Neuronal stem cell (in vitro differentiated cells): ENCODE measurements at regions not wholly inside any gene's neighbourhood (a gene's known extent, or its start where the extent isn't known, plus 50 kb on each side); places are given as distances from the start of the nearest gene placed in this dataset.

ENCODE experiments used
- DNase-seq: peaks from one replicate; pipeline ENCODE4 v3.0.0-alpha.2; 2013; ENCODE audit warnings: low spot score
- H2AFZ ChIP-seq: one replicate; pipeline ENCODE4 v1.6.1; 2013; ENCODE audit warnings: mild to moderate bottlenecking, low read length, inconsistent platforms
- H2AK5ac ChIP-seq: 2 replicates; pipeline ENCODE4 v1.6.1; 2013; ENCODE audit warnings: low read depth, mild to moderate bottlenecking, inconsistent platforms, low read length, moderate library complexity, mixed read lengths
- H2BK120ac ChIP-seq: 2 replicates; pipeline ENCODE4 v1.6.1; 2013; ENCODE audit warnings: low read depth, mild to moderate bottlenecking, inconsistent platforms, low read length, moderate library complexity, mixed read lengths
- H2BK12ac ChIP-seq: one replicate; pipeline ENCODE4 v1.6.1; 2013; ENCODE audit warnings: low read length, inconsistent platforms
- H2BK15ac ChIP-seq: 2 replicates; pipeline ENCODE4 v1.6.1; 2013; ENCODE audit warnings: mild to moderate bottlenecking, low read length, inconsistent platforms, mixed read lengths
- H2BK5ac ChIP-seq: one replicate; pipeline ENCODE4 v1.6.1; 2013; ENCODE audit warnings: inconsistent platforms, mild to moderate bottlenecking, low read length, moderate library complexity
- H3K14ac ChIP-seq: one replicate; pipeline ENCODE4 v1.6.1; 2013; ENCODE audit warnings: low read length, inconsistent platforms
- H3K18ac ChIP-seq: 2 replicates; pipeline ENCODE4 v1.6.1; 2013; ENCODE audit warnings: low read length, inconsistent platforms
- H3K23ac ChIP-seq: 2 replicates; pipeline ENCODE4 v1.6.1; 2013; ENCODE audit warnings: low read depth, mild to moderate bottlenecking, mixed read lengths, low read length, inconsistent platforms; ENCODE audit not compliant: poor library complexity
- H3K27ac ChIP-seq: replicated peaks from 3 replicates; pipeline ENCODE4 v1.5.1; 2013; ENCODE audit warnings: low read length, inconsistent platforms
- H3K27me3 ChIP-seq, 3 experiments: 2 replicates each; pipeline ENCODE4 v1.6.1; 2013; ENCODE audit warnings: low read length in 3 of 3, mild to moderate bottlenecking in 2 of 3, inconsistent platforms in 1 of 3, low read depth in 1 of 3, mixed read lengths in 1 of 3, moderate library complexity in 1 of 3; ENCODE audit not compliant: control insufficient read depth in 3 of 3, insufficient read depth in 3 of 3
- H3K36me3 ChIP-seq, 2 donors: replicated peaks in 1 of 2; 2 replicates each; pipeline ENCODE4 v1.6.1; 2013; ENCODE audit warnings: low read length in 2 of 2; ENCODE audit not compliant: control insufficient read depth in 2 of 2, insufficient read depth in 2 of 2
- H3K4ac ChIP-seq: 2 replicates; pipeline ENCODE4 v1.6.1; 2013; ENCODE audit warnings: inconsistent platforms, mild to moderate bottlenecking, low read length, moderate library complexity
- H3K4me1 ChIP-seq, 2 donors: 1 replicate in 1 of 2; 2 replicates in 1 of 2; pipeline ENCODE4 v1.6.1; 2013; ENCODE audit warnings: low read length in 2 of 2, low read depth in 1 of 2; ENCODE audit not compliant: control insufficient read depth in 2 of 2, insufficient read depth in 1 of 2
- H3K4me2 ChIP-seq: one replicate; pipeline ENCODE4 v1.6.1; 2013; ENCODE audit warnings: mild to moderate bottlenecking, low read length, inconsistent platforms; ENCODE audit not compliant: insufficient read depth, poor library complexity, severe bottlenecking
- H3K4me3 ChIP-seq, 2 donors: 2 replicates each; pipeline ENCODE4 v1.5.1; 2013; ENCODE audit warnings: low read length in 2 of 2, mild to moderate bottlenecking in 2 of 2, inconsistent platforms in 1 of 2, moderate library complexity in 1 of 2
- H3K79me1 ChIP-seq: one replicate; pipeline ENCODE4 v1.6.1; 2013; ENCODE audit warnings: low read depth, mild to moderate bottlenecking, inconsistent platforms, low read length, moderate library complexity
- H3K9ac ChIP-seq: one replicate; pipeline ENCODE4 v1.6.1; 2013; ENCODE audit warnings: mild to moderate bottlenecking, low read depth, low read length, inconsistent platforms; ENCODE audit not compliant: poor library complexity
- H3K9me3 ChIP-seq, 2 donors: replicated peaks in 1 of 2; 2 replicates each; pipeline versions ENCODE3 to v1.6.1; 2013; ENCODE audit warnings: low read length in 2 of 2, mild to moderate bottlenecking in 2 of 2, inconsistent platforms in 1 of 2, low read depth in 1 of 2, mixed read lengths in 1 of 2, moderate library complexity in 1 of 2; ENCODE audit not compliant: control insufficient read depth in 2 of 2, insufficient read depth in 1 of 2
- H4K8ac ChIP-seq: one replicate; pipeline ENCODE4 v1.6.1; 2013; ENCODE audit warnings: low read depth, mild to moderate bottlenecking, inconsistent platforms, low read length, moderate library complexity
- H4K91ac ChIP-seq: one replicate; pipeline ENCODE4 v1.6.1; 2013; ENCODE audit warnings: low read length, low read depth, mild to moderate bottlenecking, inconsistent platforms; ENCODE audit not compliant: poor library complexity
- WGBS, 2 donors: extraction: QIAGEN DNeasy Blood & Tissue Kit; methylation state at CpG; one replicate each; pipeline ENCODE4 v1.1.7; 2013; ENCODE audit warnings: missing lambda C conversion rate in 2 of 2, mixed read lengths in 1 of 2; ENCODE audit not compliant: insufficient read length in 2 of 2, insufficient replicate concordance in 1 of 2; ENCODE audit errors: extremely low coverage in 2 of 2; 5-methylcytosine and 5-hydroxymethylcytosine counted together

GRCh38 chr5:124825983-124826337 is 79.5 kb upstream of the ZNF608 start:
- H3K79me1 ChIP-seq = no peaks in the 10 kb centered on the region
- no peaks in the 10 kb centered on the region for H3K9me3 ChIP-seq
- H4K91ac ChIP-seq = no peak overlapping the region
- H2BK5ac ChIP-seq = no peak overlapping the region
- H3K27me3 ChIP-seq = no peaks in the 10 kb centered on the region
- H2BK12ac ChIP-seq = no peak overlapping the region
- H3K9ac ChIP-seq = no peak overlapping the region
- no peak overlapping the region for H4K8ac ChIP-seq
- H3K36me3 ChIP-seq = no peaks in the 10 kb centered on the region
- H3K18ac ChIP-seq = no peak overlapping the region
- no peaks in the 10 kb centered on the region for H3K4me1 ChIP-seq
- H2BK15ac ChIP-seq = no peak overlapping the region
- H2BK120ac ChIP-seq = no peak overlapping the region
- no peak overlapping the region for H3K4me2 ChIP-seq
- H3K27ac ChIP-seq = no peak overlapping the region
- no peak overlapping the region for H2AFZ ChIP-seq
- DNase-seq = no peak
- H2AK5ac ChIP-seq = no peak overlapping the region
- H3K4ac ChIP-seq = no peak overlapping the region
- no CpG with 5 or more reads among the region's 1 CpG for WGBS, 2 donors
- no peak overlapping the region for H3K14ac ChIP-seq
- no peak overlapping the region for H3K4me3 ChIP-seq
- no peak overlapping the region for H3K23ac ChIP-seq

GRCh38 chr5:124828731-124829234 is 82.3 kb upstream of the ZNF608 start:
- no peak for DNase-seq
- Histone ChIP-seq H3K79me1 (no peaks in the 10 kb centered on the region), H2AK5ac (no peak overlapping the region), H4K8ac (no peak overlapping the region), H4K91ac (no peak overlapping the region), H3K4ac (no peak overlapping the region), H3K27me3 (no peaks in the 10 kb centered on the region), H2BK5ac (no peak overlapping the region), H3K36me3 (no peaks in the 10 kb centered on the region), H2BK12ac (no peak overlapping the region), H3K27ac (no peak overlapping the region), H2AFZ (no peak overlapping the region), H3K14ac (no peak overlapping the region), H3K4me3 (no peak overlapping the region), H3K23ac (no peak overlapping the region), H3K4me2 (no peak overlapping the region), H2BK15ac (no peak overlapping the region), H3K9me3 (peaks cover 0 to 16% of the 10 kb centered on the region in 2 donors), H3K9ac (no peak overlapping the region), H3K18ac (no peak overlapping the region), H2BK120ac (no peak overlapping the region), H3K4me1 (no peaks in the 10 kb centered on the region)
- WGBS, 2 donors = no CpG with 5 or more reads among the region's 2 CpGs

GRCh38 chr5:124831687-124832240 is 85.3 kb upstream of the ZNF608 start:
- Histone ChIP-seq H2BK15ac (no peak overlapping the region), H3K9ac (no peak overlapping the region), H3K9me3 (peaks cover 0 to 22% of the 10 kb centered on the region in 2 donors), H4K8ac (no peak overlapping the region), H3K79me1 (no peaks in the 10 kb centered on the region), H3K4me3 (no peak overlapping the region), H3K4me1 (no peaks in the 10 kb centered on the region), H3K36me3 (no peaks in the 10 kb centered on the region), H4K91ac (no peak overlapping the region), H2BK120ac (no peak overlapping the region), H2AFZ (no peak overlapping the region), H3K23ac (no peak overlapping the region), H2BK5ac (no peak overlapping the region), H3K14ac (no peak overlapping the region), H3K27ac (no peak overlapping the region), H2BK12ac (no peak overlapping the region), H3K4ac (no peak overlapping the region), H3K4me2 (no peak overlapping the region), H2AK5ac (no peak overlapping the region), H3K18ac (no peak overlapping the region), H3K27me3 (no peaks in the 10 kb centered on the region)
- DNase-seq = no peak

GRCh38 chr5:124832510-124832909 is 86.1 kb upstream of the ZNF608 start:
- no peak overlapping the region for H2BK5ac ChIP-seq
- no peak overlapping the region for H4K91ac ChIP-seq
- H4K8ac ChIP-seq = no peak overlapping the region
- H3K18ac ChIP-seq = no peak overlapping the region
- no peak overlapping the region for H2BK12ac ChIP-seq
- peaks cover 0 to 22% of the 10 kb centered on the region in 2 donors for H3K9me3 ChIP-seq
- H3K4me3 ChIP-seq = no peak overlapping the region
- no peak overlapping the region for H3K23ac ChIP-seq
- H3K27ac ChIP-seq = no peak overlapping the region
- no peak overlapping the region for H2BK15ac ChIP-seq
- no peak overlapping the region for H3K4me2 ChIP-seq
- no peak for DNase-seq
- no peaks in the 10 kb centered on the region for H3K4me1 ChIP-seq
- H2AK5ac ChIP-seq = no peak overlapping the region
- no peak overlapping the region for H3K4ac ChIP-seq
- no peak overlapping the region for H2AFZ ChIP-seq
- no peak overlapping the region for H3K9ac ChIP-seq
- H3K14ac ChIP-seq = no peak overlapping the region
- no peaks in the 10 kb centered on the region for H3K27me3 ChIP-seq
- no peaks in the 10 kb centered on the region for H3K79me1 ChIP-seq
- H3K36me3 ChIP-seq = no peaks in the 10 kb centered on the region
- H2BK120ac ChIP-seq = no peak overlapping the region
